GM12878 (cell line): ENCODE measurements at regions not wholly inside any gene's neighbourhood (a gene's known extent, or its start where the extent isn't known, plus 50 kb on each side); places are given as distances from the start of the nearest gene placed in this dataset.

Experiments used
- MAX ChIP-seq: IDR thresholded peaks from 2 replicates; pipeline ENCODE4 v1.6.1; 2012; ENCODE audit warnings: low read depth, low read length, improper control_type of control experiment
- SP1 ChIP-seq: IDR thresholded peaks from one replicate; pipeline ENCODE4 v1.6.1; 2011; ENCODE audit warnings: low read depth, low read length
- ZSCAN29 ChIP-seq: fragments of 450-650 bp; IDR thresholded peaks from 2 replicates; pipeline ENCODE4 v1.6.1; 2017; ENCODE audit warnings: mild to moderate bottlenecking, moderate library complexity

GRCh38 chr5:122723606-122724352 is 51.1 kb upstream of the SNX2 start (continued):
- TF ChIP-seq MAX (no peak), ZSCAN29 (no peak), SP1 (peak; percentile 45)
